ENCODE measurements at regions not wholly inside any gene's neighbourhood (a gene's known extent, or its start where the extent isn't known, plus 50 kb on each side); places are given as distances from the start of the nearest gene placed in this dataset.
A peak's percentile ranks its signal among the peaks of the same experiment; 100 is the strongest.

GRCh38 chr2:222351035-222351434 lies 52.2 kb upstream of the PAX3 start:
- no peak for ATAC-seq
- peaks cover 5% of the 10 kb centered on the region for H3K9me3 ChIP-seq
- H3K36me3 ChIP-seq (ENCODE audit: insufficient read depth in 1 of 2, low read depth in 1 of 2), result no peaks in the 10 kb centered on the region
- H3K27me3 ChIP-seq (ENCODE audit: insufficient read depth in 3 of 3, low read length in 2 of 3), result peaks cover 0 to 4% (median 0%) of the 10 kb centered on the region in 3 donors
- TF ChIP-seq CTCF (IDR thresholded peaks at IDR 0.05), result no peak
- H3K4me3 ChIP-seq, result no peak overlapping the region
- DNase-seq, result no peak
- intact Hi-C loops (cut with DNase I), result no loop called here
- H3K27ac ChIP-seq, result no peak overlapping the region
- no peaks in the 10 kb centered on the region for H3K4me1 ChIP-seq
- 91 to 97% (median 92%) methylated on average over 1 of the region's 1 CpG for WGBS, 3 donors

- ATAC-seq, result no peak
- no peaks in the 10 kb centered on the region for H3K36me3 ChIP-seq (ENCODE audit: insufficient read depth in 1 of 2, low read depth in 1 of 2)
- intact Hi-C loops (cut with DNase I), result no loop called here
- H3K27me3 ChIP-seq (ENCODE audit: insufficient read depth in 3 of 3, low read length in 2 of 3), result peaks cover 0 to 4% (median 0%) of the 10 kb centered on the region in 3 donors
- H3K4me1 ChIP-seq, result no peaks in the 10 kb centered on the region
- TF ChIP-seq CTCF (IDR thresholded peaks at IDR 0.05), result no peak
- H3K4me3 ChIP-seq, result no peak overlapping the region
- peaks cover 5% of the 10 kb centered on the region for H3K9me3 ChIP-seq
- 88 to 91% (median 91%) methylated on average over 4 of the region's 4 CpGs for WGBS, 3 donors
- H3K27ac ChIP-seq, result no peak overlapping the region
- no peak for DNase-seq
Measured at GRCh38 chr2:222352981-222353380, 54.2 kb upstream of the PAX3 start.

GRCh38 chr2:222353993-222354392 lies 55.2 kb upstream of the PAX3 start:
- DNase-seq, result no peak
- Histone ChIP-seq H3K9me3 (peaks cover 5% of the 10 kb centered on the region), H3K4me3 (no peak overlapping the region), H3K27me3 (ENCODE audit: insufficient read depth in 3 of 3, low read length in 2 of 3) (no peaks in the 10 kb centered on the region), H3K27ac (no peak overlapping the region), H3K4me1 (no peaks in the 10 kb centered on the region), H3K36me3 (ENCODE audit: insufficient read depth in 1 of 2, low read depth in 1 of 2) (no peaks in the 10 kb centered on the region)
- WGBS, 3 donors, result 27 to 30% (median 28%) methylated on average over 3 of the region's 3 CpGs
- intact Hi-C loops (cut with DNase I), result no loop called here
- no peak for ATAC-seq
- no peak for TF ChIP-seq CTCF (IDR thresholded peaks at IDR 0.05)

GRCh38 chr2:222355860-222356259 lies 57.1 kb upstream of the PAX3 start:
- Histone ChIP-seq H3K27ac (no peak overlapping the region), H3K36me3 (ENCODE audit: insufficient read depth in 1 of 2, low read depth in 1 of 2) (no peaks in the 10 kb centered on the region), H3K27me3 (ENCODE audit: insufficient read depth in 3 of 3, low read length in 2 of 3) (no peaks in the 10 kb centered on the region), H3K4me1 (no peaks in the 10 kb centered on the region), H3K4me3 (no peak overlapping the region), H3K9me3 (peaks cover 5% of the 10 kb centered on the region)
- ATAC-seq, result peak in 1 of 4 donors; percentile 20
- TF ChIP-seq CTCF (IDR thresholded peaks at IDR 0.05), result no peak
- no peak for DNase-seq
- intact Hi-C loops (cut with DNase I), result no loop called here

- Histone ChIP-seq H3K9me3 (no peaks in the 10 kb centered on the region), H3K36me3 (ENCODE audit: insufficient read depth in 1 of 2, low read depth in 1 of 2) (no peaks in the 10 kb centered on the region), H3K27me3 (ENCODE audit: insufficient read depth in 3 of 3, low read length in 2 of 3) (no peaks in the 10 kb centered on the region), H3K4me3 (no peak overlapping the region), H3K27ac (no peak overlapping the region), H3K4me1 (no peaks in the 10 kb centered on the region)
- WGBS, 3 donors, result 30 to 47% (median 44%) methylated on average over 1 of the region's 1 CpG
- DNase-seq (no peak), ATAC-seq (no peak)
- no peak for TF ChIP-seq CTCF (IDR thresholded peaks at IDR 0.05)
- intact Hi-C loops (cut with DNase I), result no loop called here
Measured at GRCh38 chr2:222357930-222358329, 59.1 kb upstream of the PAX3 start.

Measured in psoas muscle (tissue), 7 donors.